ENCODE measurements at regions not wholly inside any gene's neighbourhood (a gene's known extent, or its start where the extent isn't known, plus 50 kb on each side); places are given as distances from the start of the nearest gene placed in this dataset.

DNA sequence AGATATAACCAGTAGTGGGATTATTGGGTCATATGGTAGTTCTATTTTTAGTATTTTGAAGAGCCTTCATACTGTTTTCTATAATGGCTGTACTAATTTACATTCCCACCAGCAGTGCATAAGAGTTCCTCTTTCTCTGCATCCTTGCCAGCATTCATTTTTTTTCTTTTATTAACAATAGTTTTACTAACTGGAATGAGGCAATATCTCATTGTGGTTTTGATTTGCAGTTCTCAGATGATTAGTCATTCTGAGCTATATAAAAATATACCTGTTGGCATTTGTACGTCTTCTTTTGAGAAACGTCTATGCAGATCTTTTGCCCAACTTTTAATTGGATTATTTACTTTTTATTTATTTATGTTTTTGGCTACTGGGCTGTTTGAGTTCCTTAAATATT lies 1579.3 kb upstream of the CDH6 start:
- no peak overlapping the region for H3K4me3 ChIP-seq (ENCODE audit: low read depth in 1 of 2, low read length in 2 of 2)
- no peaks in the 10 kb centered on the region for H3K36me3 ChIP-seq (ENCODE audit: control insufficient read depth in 1 of 2, insufficient read depth in 2 of 2, low read length in 2 of 2)
- no peaks in the 10 kb centered on the region for H3K4me1 ChIP-seq (ENCODE audit: control insufficient read depth in 1 of 2, insufficient read depth in 2 of 2, low read length in 2 of 2)

DNA sequence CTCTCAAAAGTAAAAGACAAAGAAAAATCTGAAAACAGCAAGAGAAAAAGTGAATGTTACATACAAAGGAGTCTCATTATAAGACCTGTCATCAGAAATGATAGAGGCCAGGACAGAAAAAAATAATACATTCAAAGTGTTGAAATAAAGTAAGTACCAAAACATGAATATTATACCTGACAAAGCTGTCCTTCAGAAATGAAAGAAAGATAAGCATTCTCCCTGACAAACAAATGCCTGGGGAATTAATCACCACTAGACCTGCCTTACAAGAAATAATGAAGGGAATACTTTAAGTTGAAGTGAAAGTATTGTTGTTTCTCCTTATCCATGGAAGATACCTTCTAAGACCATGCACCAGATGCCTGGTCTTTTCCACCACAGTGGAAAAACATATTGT lies 1605.2 kb upstream of the CDH6 start:
- Histone ChIP-seq H3K4me3 (ENCODE audit: low read depth in 1 of 2, low read length in 2 of 2) (no peak overlapping the region), H3K36me3 (ENCODE audit: control insufficient read depth in 1 of 2, insufficient read depth in 2 of 2, low read length in 2 of 2) (no peaks in the 10 kb centered on the region), H3K27ac (ENCODE audit: low read length) (no peak overlapping the region), H3K4me1 (ENCODE audit: control insufficient read depth in 1 of 2, insufficient read depth in 2 of 2, low read length in 2 of 2) (no peaks in the 10 kb centered on the region), H3K27me3 (ENCODE audit: low read depth, low read length) (no peaks in the 10 kb centered on the region), H3K9me3 (ENCODE audit: control insufficient read depth in 1 of 2, low read length in 2 of 2) (no peaks in the 10 kb centered on the region)

More for the DNA sequence above, 1579.3 kb upstream of the CDH6 start:
- peaks cover 0 to 3% of the 10 kb centered on the region in 2 donors for H3K9me3 ChIP-seq (ENCODE audit: control insufficient read depth in 1 of 2, low read length in 2 of 2)
- no peaks in the 10 kb centered on the region for H3K27me3 ChIP-seq (ENCODE audit: low read depth, low read length)
- no peak overlapping the region for H3K27ac ChIP-seq (ENCODE audit: low read length)

GRCh38 chr5:29587832-29588231 lies 1605.7 kb upstream of the CDH6 start:
- Histone ChIP-seq H3K27ac (ENCODE audit: low read length) (no peak overlapping the region), H3K36me3 (ENCODE audit: control insufficient read depth in 1 of 2, insufficient read depth in 2 of 2, low read length in 2 of 2) (no peaks in the 10 kb centered on the region)

GRCh38 chr5:29568028-29568427 lies 1625.5 kb upstream of the CDH6 start:
- Histone ChIP-seq H3K4me3 (ENCODE audit: low read depth in 1 of 2, low read length in 2 of 2) (no peak overlapping the region), H3K36me3 (ENCODE audit: control insufficient read depth in 1 of 2, insufficient read depth in 2 of 2, low read length in 2 of 2) (no peaks in the 10 kb centered on the region), H3K27me3 (ENCODE audit: low read depth, low read length) (no peaks in the 10 kb centered on the region), H3K9me3 (ENCODE audit: control insufficient read depth in 1 of 2, low read length in 2 of 2) (no peaks in the 10 kb centered on the region), H3K27ac (ENCODE audit: low read length) (no peak overlapping the region), H3K4me1 (ENCODE audit: control insufficient read depth in 1 of 2, insufficient read depth in 2 of 2, low read length in 2 of 2) (no peaks in the 10 kb centered on the region)

More at GRCh38 chr5:29587832-29588231, 1605.7 kb upstream of the CDH6 start:
- no peaks in the 10 kb centered on the region for H3K27me3 ChIP-seq (ENCODE audit: low read depth, low read length)
- no peaks in the 10 kb centered on the region for H3K9me3 ChIP-seq (ENCODE audit: control insufficient read depth in 1 of 2, low read length in 2 of 2)
- H3K4me1 ChIP-seq (ENCODE audit: control insufficient read depth in 1 of 2, insufficient read depth in 2 of 2, low read length in 2 of 2) = no peaks in the 10 kb centered on the region
- H3K4me3 ChIP-seq (ENCODE audit: low read depth in 1 of 2, low read length in 2 of 2) = no peak overlapping the region

- no peaks in the 10 kb centered on the region for H3K36me3 ChIP-seq (ENCODE audit: control insufficient read depth in 1 of 2, insufficient read depth in 2 of 2, low read length in 2 of 2)
- H3K9me3 ChIP-seq (ENCODE audit: control insufficient read depth in 1 of 2, low read length in 2 of 2) = no peaks in the 10 kb centered on the region
- H3K27ac ChIP-seq (ENCODE audit: low read length) = no peak overlapping the region
- no peaks in the 10 kb centered on the region for H3K27me3 ChIP-seq (ENCODE audit: low read depth, low read length)
- no peaks in the 10 kb centered on the region for H3K4me1 ChIP-seq (ENCODE audit: control insufficient read depth in 1 of 2, insufficient read depth in 2 of 2, low read length in 2 of 2)
- no peak overlapping the region for H3K4me3 ChIP-seq (ENCODE audit: low read depth in 1 of 2, low read length in 2 of 2)
Observed at GRCh38 chr5:29561564-29561963, 1631.9 kb upstream of the CDH6 start.

DNA sequence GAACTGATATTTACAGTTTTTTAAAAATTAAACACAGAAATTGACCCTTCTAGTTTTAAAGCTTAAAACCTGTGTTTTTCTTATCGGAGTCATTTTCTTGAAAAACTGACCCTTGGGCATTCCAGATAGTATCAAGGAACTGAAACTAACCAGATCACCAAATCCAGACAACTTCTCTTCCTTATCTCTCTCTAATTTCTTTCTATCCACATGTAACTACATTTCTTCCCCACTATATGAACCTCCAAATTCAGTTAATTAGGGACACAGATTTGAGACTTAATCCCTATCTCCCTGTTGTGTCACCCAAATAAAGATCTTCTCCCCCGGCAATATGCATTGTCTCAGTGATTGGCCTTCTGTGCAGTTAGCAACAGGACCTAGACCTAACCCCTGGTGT lies 1643.0 kb upstream of the CDH6 start:
- Histone ChIP-seq H3K4me1 (ENCODE audit: control insufficient read depth in 1 of 2, insufficient read depth in 2 of 2, low read length in 2 of 2) (no peaks in the 10 kb centered on the region), H3K27ac (ENCODE audit: low read length) (no peak overlapping the region), H3K4me3 (ENCODE audit: low read depth in 1 of 2, low read length in 2 of 2) (no peak overlapping the region), H3K36me3 (ENCODE audit: control insufficient read depth in 1 of 2, insufficient read depth in 2 of 2, low read length in 2 of 2) (no peaks in the 10 kb centered on the region), H3K27me3 (ENCODE audit: low read depth, low read length) (no peaks in the 10 kb centered on the region), H3K9me3 (ENCODE audit: control insufficient read depth in 1 of 2, low read length in 2 of 2) (peaks cover 0 to 4% of the 10 kb centered on the region in 2 donors)

DNA sequence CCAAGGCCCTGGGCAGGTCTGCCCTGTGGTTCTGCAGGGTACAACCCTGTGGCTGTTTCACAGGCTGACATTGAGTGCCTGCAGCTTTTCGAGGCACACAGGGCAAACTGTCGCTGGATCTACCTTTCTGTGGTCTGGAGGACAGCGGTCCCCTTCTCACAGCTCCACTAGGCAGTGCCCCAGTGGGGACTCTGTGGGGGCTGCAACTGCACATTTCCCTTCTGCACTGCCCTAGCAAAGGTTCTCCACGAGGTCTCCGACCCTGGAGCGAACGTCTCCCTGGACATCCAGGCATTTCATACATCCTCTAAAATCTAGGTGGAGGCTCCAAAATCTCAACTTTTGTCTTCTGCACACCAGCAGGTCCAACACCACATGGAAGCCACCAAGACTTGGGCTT lies 1645.2 kb upstream of the CDH6 start:
- peaks cover 0 to 2% of the 10 kb centered on the region in 2 donors for H3K9me3 ChIP-seq (ENCODE audit: control insufficient read depth in 1 of 2, low read length in 2 of 2)
- H3K27ac ChIP-seq (ENCODE audit: low read length) = no peak overlapping the region
- H3K4me1 ChIP-seq (ENCODE audit: control insufficient read depth in 1 of 2, insufficient read depth in 2 of 2, low read length in 2 of 2) = no peaks in the 10 kb centered on the region
- H3K4me3 ChIP-seq (ENCODE audit: low read depth in 1 of 2, low read length in 2 of 2) = no peak overlapping the region
- no peaks in the 10 kb centered on the region for H3K36me3 ChIP-seq (ENCODE audit: control insufficient read depth in 1 of 2, insufficient read depth in 2 of 2, low read length in 2 of 2)
- H3K27me3 ChIP-seq (ENCODE audit: low read depth, low read length) = no peaks in the 10 kb centered on the region

- Histone ChIP-seq H3K36me3 (ENCODE audit: control insufficient read depth in 1 of 2, insufficient read depth in 2 of 2, low read length in 2 of 2) (no peaks in the 10 kb centered on the region), H3K27me3 (ENCODE audit: low read depth, low read length) (no peaks in the 10 kb centered on the region), H3K9me3 (ENCODE audit: control insufficient read depth in 1 of 2, low read length in 2 of 2) (no peaks in the 10 kb centered on the region), H3K4me3 (ENCODE audit: low read depth in 1 of 2, low read length in 2 of 2) (no peak overlapping the region), H3K27ac (ENCODE audit: low read length) (no peak overlapping the region), H3K4me1 (ENCODE audit: control insufficient read depth in 1 of 2, insufficient read depth in 2 of 2, low read length in 2 of 2) (no peaks in the 10 kb centered on the region)
Observed at GRCh38 chr5:29547236-29547865, 1646.1 kb upstream of the CDH6 start.

- Histone ChIP-seq H3K36me3 (ENCODE audit: control insufficient read depth in 1 of 2, insufficient read depth in 2 of 2, low read length in 2 of 2) (no peaks in the 10 kb centered on the region), H3K4me1 (ENCODE audit: control insufficient read depth in 1 of 2, insufficient read depth in 2 of 2, low read length in 2 of 2) (no peaks in the 10 kb centered on the region), H3K27ac (ENCODE audit: low read length) (no peak overlapping the region), H3K9me3 (ENCODE audit: control insufficient read depth in 1 of 2, low read length in 2 of 2) (peaks cover 0 to 2% of the 10 kb centered on the region in 2 donors), H3K4me3 (ENCODE audit: low read depth in 1 of 2, low read length in 2 of 2) (no peak overlapping the region), H3K27me3 (ENCODE audit: low read depth, low read length) (no peaks in the 10 kb centered on the region)
Observed at GRCh38 chr5:29543501-29543900, 1650.0 kb upstream of the CDH6 start.

- H3K4me1 ChIP-seq (ENCODE audit: control insufficient read depth in 1 of 2, insufficient read depth in 2 of 2, low read length in 2 of 2) = no peaks in the 10 kb centered on the region
- no peaks in the 10 kb centered on the region for H3K27me3 ChIP-seq (ENCODE audit: low read depth, low read length)
- H3K27ac ChIP-seq (ENCODE audit: low read length) = no peak overlapping the region
- H3K36me3 ChIP-seq (ENCODE audit: control insufficient read depth in 1 of 2, insufficient read depth in 2 of 2, low read length in 2 of 2) = no peaks in the 10 kb centered on the region
- no peaks in the 10 kb centered on the region for H3K9me3 ChIP-seq (ENCODE audit: control insufficient read depth in 1 of 2, low read length in 2 of 2)
- no peak overlapping the region for H3K4me3 ChIP-seq (ENCODE audit: low read depth in 1 of 2, low read length in 2 of 2)
Observed at GRCh38 chr5:29524227-29524626, 1669.3 kb upstream of the CDH6 start.

GRCh38 chr5:29518176-29518575 lies 1675.3 kb upstream of the CDH6 start:
- Histone ChIP-seq H3K36me3 (ENCODE audit: control insufficient read depth in 1 of 2, insufficient read depth in 2 of 2, low read length in 2 of 2) (no peaks in the 10 kb centered on the region), H3K27me3 (ENCODE audit: low read depth, low read length) (no peaks in the 10 kb centered on the region), H3K27ac (ENCODE audit: low read length) (no peak overlapping the region), H3K4me3 (ENCODE audit: low read depth in 1 of 2, low read length in 2 of 2) (no peak overlapping the region), H3K9me3 (ENCODE audit: control insufficient read depth in 1 of 2, low read length in 2 of 2) (peaks cover 0 to 5% of the 10 kb centered on the region in 2 donors), H3K4me1 (ENCODE audit: control insufficient read depth in 1 of 2, insufficient read depth in 2 of 2, low read length in 2 of 2) (no peaks in the 10 kb centered on the region)

DNA sequence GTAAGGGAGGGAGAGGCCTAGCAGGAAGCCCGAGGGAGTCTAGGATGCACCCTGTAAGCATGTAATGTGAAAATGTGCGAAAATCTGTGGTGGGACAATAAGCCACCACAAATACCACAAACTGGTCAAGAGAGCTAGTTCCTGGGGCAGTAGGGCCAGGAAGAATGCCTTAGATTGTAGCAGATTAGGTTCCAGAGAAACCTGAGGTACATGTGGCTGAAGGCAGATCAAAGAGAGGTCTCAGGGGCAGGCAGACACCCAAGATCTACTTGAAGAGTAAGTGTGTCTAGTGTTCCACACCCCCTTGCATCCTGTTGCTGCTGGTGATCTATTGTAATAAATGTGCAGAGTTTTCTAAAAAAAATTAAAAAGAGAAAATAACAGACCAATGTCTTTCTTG lies 1677.3 kb upstream of the CDH6 start:
- H3K4me1 ChIP-seq (ENCODE audit: control insufficient read depth in 1 of 2, insufficient read depth in 2 of 2, low read length in 2 of 2) = no peaks in the 10 kb centered on the region
- no peaks in the 10 kb centered on the region for H3K36me3 ChIP-seq (ENCODE audit: control insufficient read depth in 1 of 2, insufficient read depth in 2 of 2, low read length in 2 of 2)
- H3K27me3 ChIP-seq (ENCODE audit: low read depth, low read length) = no peaks in the 10 kb centered on the region
- H3K4me3 ChIP-seq (ENCODE audit: low read depth in 1 of 2, low read length in 2 of 2) = no peak overlapping the region
- H3K9me3 ChIP-seq (ENCODE audit: control insufficient read depth in 1 of 2, low read length in 2 of 2) = peaks cover 0 to 5% of the 10 kb centered on the region in 2 donors
- H3K27ac ChIP-seq (ENCODE audit: low read length) = no peak overlapping the region

Measured in muscle layer of duodenum (tissue), 2 donors.